HPDE6-E6E7 (cell line): ENCODE measurements at regions not wholly inside any gene's neighbourhood (a gene's known extent, or its start where the extent isn't known, plus 50 kb on each side); places are given as distances from the start of the nearest gene placed in this dataset.
"Not testable (repeated sequence)": the region's sequence is repeated elsewhere in the genome, so short reads cannot be mapped to it uniquely, and the experiment has no call there.

Experiments
- DNase-seq: peaks from one replicate; pipeline ENCODE4 v3.0.0; 2011; ENCODE audit warnings: missing footprints; ENCODE audit errors: extremely low spot score

DNA sequence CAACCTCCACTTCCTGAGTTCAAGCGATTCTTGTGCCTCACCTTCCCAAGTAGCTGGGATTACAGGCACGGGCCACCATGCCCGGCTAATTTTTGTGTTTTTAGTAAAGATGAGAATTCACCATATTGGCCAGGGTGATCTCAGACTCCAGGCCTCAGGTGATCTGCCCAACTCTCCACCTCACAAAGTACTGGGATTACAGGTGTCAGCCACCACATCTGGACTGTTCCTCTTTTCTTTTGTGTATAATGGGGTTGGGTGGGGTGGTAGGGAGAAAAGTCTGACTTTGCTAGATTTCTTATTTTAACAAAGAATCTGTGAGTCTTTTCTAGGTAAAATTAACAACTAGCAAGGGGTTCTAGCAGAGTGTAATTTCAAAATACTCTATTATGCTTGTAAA lies 92.7 kb upstream of the AMN1 start:
- no peak for DNase-seq

GRCh38 chr12:31820832-31821231 lies 92.0 kb upstream of the AMN1 start:
- no peak for DNase-seq

DNA sequence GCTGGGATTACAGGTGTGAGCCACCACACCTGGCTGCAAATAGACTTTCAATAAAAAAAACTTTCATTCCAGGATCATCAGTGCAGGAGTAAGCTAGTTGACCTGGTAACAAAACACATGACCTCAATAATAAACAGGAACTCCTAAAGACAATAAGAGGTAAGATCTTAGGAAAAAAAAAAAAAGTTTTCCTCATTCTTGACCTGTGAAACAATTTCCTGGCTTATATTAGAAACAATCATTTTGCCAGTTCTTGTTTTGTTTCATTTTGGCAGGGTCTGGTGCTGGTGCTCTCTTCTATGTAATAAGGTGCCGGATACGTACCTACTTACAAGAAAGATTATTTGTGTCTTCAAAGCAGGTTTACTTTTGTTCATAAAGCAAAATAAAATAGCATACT lies 90.6 kb upstream of the AMN1 start:
- DNase-seq = peak; percentile 33

- DNase-seq = no peak
Observed at GRCh38 chr12:31818623-31819268, 89.9 kb upstream of the AMN1 start.

DNA sequence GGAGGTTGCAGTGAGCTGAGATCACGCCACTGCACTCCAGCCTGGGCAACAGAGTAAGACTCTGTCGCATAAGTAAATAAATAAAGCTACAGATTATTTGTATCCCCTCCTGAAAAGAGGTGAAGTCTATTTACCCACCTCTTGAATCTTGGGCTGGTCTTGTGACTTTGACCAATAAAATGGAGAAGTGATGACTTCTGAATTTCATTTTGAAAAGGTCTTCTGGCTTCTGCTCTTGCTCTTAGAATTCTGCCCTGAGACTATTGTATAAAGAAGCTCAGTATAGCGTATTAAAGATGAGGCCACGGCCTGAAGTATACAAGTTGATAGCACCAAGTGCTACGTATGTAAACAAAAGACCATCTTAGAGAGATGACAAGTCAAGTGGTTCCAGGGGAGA lies 88.3 kb upstream of the AMN1 start:
- DNase-seq = no peak

GRCh38 chr12:31815096-31815495 lies 86.3 kb upstream of the AMN1 start:
- no peak for DNase-seq

DNA sequence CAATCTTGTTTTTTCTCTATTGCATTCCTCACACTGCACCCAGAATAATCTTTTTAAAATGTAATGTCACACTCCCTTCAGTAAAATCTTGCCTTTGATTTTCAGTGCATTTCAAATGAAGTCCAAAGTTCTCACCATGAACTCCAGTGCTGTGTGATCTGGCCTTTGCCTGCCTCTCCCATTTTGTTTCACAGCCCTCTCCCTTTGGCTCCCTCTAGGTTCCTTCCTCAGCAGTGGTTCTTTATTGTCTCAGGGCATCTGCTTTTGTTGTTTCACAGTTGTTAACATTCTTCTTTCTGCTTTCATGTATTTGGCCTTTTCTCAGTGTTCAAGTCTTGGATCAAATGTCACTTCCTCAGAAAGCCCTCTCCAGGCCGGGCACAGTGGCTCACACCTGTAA lies 84.5 kb upstream of the AMN1 start:
- no peak for DNase-seq

- no peak for DNase-seq
Observed at GRCh38 chr12:31807773-31808097, 78.9 kb upstream of the AMN1 start.

GRCh38 chr12:31807081-31807772 lies 78.4 kb upstream of the AMN1 start:
- not testable (repeated sequence) for DNase-seq

DNA sequence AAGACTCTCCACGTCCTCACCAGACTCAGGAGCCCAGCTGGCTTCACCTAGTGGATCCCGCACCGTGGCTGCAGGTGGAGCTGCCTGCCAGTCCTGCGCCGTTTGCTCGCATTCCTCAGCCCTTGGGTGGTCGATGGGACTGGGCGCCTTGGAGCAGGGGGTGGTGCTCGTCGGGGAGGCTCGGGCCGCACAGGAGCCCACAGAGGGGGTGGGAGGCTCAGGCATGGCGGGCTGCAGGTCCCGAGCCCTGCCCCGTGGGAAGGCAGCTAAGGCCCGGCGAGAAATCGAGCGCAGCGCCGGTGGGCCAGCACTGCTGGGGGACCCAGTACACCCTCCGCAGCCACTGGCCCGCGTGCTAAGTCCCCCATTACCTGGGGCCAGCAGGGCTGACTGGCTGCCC lies 76.9 kb upstream of the AMN1 start:
- not testable (repeated sequence) for DNase-seq

- not testable (repeated sequence) for DNase-seq
Observed at GRCh38 chr12:31804707-31805106, 75.9 kb upstream of the AMN1 start.

DNA sequence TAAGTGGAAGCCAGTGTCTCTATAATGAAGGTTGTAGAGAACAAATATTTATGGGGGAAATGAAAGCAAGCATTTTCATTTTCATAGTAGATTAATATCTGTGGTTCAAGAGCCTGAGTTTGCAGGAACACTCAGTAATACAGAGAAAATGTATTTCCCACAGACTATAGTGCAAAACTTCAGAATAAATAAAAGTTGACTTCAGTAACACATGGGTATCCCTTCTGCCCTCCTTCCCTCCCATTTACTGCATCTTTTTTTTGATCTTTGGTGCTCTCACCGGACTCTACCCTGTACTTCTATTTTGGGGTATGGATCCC lies 75.3 kb upstream of the AMN1 start:
- no peak for DNase-seq

- DNase-seq = no peak
Observed at GRCh38 chr12:31803306-31804184, 74.7 kb upstream of the AMN1 start.

- DNase-seq = no peak
Observed at GRCh38 chr12:31801872-31802271, 73.1 kb upstream of the AMN1 start.

- no peak for DNase-seq
Observed at GRCh38 chr12:31797230-31797872, 68.5 kb upstream of the AMN1 start.

GRCh38 chr12:31796270-31796951 lies 67.6 kb upstream of the AMN1 start:
- no peak for DNase-seq

DNA sequence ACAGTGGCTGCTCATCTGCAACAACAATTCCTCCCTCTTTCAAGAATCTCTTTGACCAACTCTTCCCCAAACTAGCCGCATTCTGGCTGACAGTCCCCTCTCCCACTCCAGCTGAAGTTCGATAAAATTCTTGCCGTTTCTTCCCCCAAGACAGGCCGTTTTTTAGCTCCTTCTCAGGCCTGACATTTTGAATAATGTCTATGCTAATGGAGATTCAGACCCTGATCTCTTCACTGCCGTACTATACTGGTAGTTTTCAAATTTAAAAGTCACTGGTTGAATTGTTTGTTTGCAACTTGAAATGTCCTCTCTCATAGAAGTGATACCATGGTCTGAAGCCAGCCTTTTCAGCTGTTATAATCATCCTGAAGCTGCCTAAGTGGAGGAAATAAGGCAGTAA lies 65.9 kb upstream of the AMN1 start:
- no peak for DNase-seq

DNA sequence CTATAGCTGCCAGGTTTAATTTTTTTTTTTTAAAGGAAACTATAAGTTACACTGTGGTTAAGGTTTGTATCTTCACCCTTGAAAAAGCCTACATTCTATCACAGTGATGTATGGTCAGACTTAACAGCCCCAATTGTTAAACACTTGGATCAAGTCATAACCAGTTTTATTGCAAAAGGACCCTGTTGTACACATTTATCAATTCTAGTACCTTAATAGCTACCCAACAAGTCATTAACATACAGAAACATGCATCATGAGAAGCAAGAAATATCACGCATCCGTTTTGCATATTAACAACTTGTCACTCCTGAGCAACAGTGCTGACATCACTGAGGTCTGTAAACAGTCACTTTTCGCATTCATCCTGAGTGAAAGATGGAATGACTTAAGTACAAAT lies 62.4 kb upstream of the AMN1 start:
- DNase-seq = not testable (repeated sequence)

- DNase-seq = no peak
Observed at GRCh38 chr12:31790759-31791158, 61.9 kb upstream of the AMN1 start.

- DNase-seq = no peak
Observed at GRCh38 chr12:31785318-31785717, 56.5 kb upstream of the AMN1 start.

DNA sequence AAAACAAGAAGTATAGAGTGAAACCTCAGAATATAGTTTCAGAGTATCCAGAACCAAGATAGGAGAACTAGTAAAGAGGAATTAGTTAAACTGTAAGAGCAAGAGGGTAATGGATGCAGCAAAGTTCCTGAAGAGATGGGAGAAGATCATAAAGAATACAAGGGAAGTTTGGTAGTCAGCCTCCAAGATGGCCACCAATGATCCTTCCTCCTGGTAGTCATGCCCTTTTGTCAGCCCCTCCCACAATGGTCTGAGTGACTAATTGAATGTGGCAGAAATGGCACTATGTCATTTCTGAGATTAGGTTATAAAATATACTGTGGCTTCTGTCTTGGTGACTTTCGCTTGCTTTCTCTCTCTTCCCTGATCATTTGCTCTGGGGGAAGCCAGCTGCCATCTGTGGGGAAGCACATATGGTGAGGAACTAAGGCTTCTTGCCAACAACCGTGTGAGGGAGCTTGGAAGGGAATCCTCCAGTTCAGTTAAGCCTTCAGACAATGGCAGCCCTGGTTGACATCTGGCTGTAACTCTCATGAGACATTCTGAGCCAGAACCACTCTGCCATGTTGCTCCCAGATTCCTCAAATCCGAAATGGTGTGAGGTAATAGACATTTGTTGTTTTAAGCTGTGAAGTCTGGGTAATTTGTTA lies 55.3 kb upstream of the AMN1 start:
- DNase-seq = no peak
